Transverse colon (tissue), 4 donors: ENCODE measurements at regions not wholly inside any gene's neighbourhood (a gene's known extent, or its start where the extent isn't known, plus 50 kb on each side); places are given as distances from the start of the nearest gene placed in this dataset.

Experiments used
- DNase-seq: peaks from one replicate; pipeline ENCODE4 v3.0.0-alpha.2; 2019
- H3K27ac ChIP-seq, 4 donors: fragments of 200-600 bp; sonication (generic); 2 replicates each; pipeline ENCODE4 v1.5.1; 2016 to 2018; ENCODE audit warnings: inconsistent platforms in 4 of 4
- H3K27me3 ChIP-seq: fragments of 200-600 bp; sonication (generic); 2 replicates; pipeline ENCODE4 v1.5.1; 2017; ENCODE audit warnings: inconsistent platforms
- H3K36me3 ChIP-seq, 4 donors: fragments of 200-600 bp; sonication (generic); 2 replicates each; pipeline ENCODE4 v1.5.1; 2017 to 2019; ENCODE audit warnings: inconsistent platforms in 4 of 4
- H3K4me1 ChIP-seq, 4 donors: fragments of 200-600 bp; sonication (generic); 2 replicates each; pipeline ENCODE4 v1.5.1; 2017 to 2020; ENCODE audit warnings: inconsistent platforms in 4 of 4
- H3K4me3 ChIP-seq, 4 donors: fragments of 200-600 bp; sonication (generic); 1 replicate in 1 of 4; 2 replicates in 3 of 4; pipeline versions ENCODE4 v1.5.1 to v1.6.1; 2017 to 2019; ENCODE audit warnings: inconsistent platforms in 4 of 4
- H3K9me3 ChIP-seq, 2 donors: fragments of 200-600 bp; sonication (generic); 2 replicates each; pipeline ENCODE4 v1.5.1; 2017 to 2019; ENCODE audit warnings: inconsistent platforms in 2 of 2
- CTCF ChIP-seq, 5 experiments: fragments of 200-600 bp in 3 of 5; fragments of 450-650 bp in 2 of 5; sonication (generic) in 3 of 5; IDR thresholded peaks; 1 replicate in 2 of 5; 2 replicates in 3 of 5; pipeline ENCODE4 v1.5.1; 2016 to 2017; ENCODE audit warnings: antibody characterized with exemption in 5 of 5, inconsistent platforms in 3 of 5, mild to moderate bottlenecking in 2 of 5, moderate library complexity in 1 of 5
- EP300 ChIP-seq: sonication (generic); formaldehyde crosslinking; IDR thresholded peaks from one replicate; pipeline ENCODE4 v1.6.1; 2017; ENCODE audit warnings: antibody characterized with exemption, low read depth
- POLR2A ChIP-seq: fragments of 450-650 bp; IDR thresholded peaks from one replicate; pipeline ENCODE4 v1.6.1; 2016; ENCODE audit warnings: antibody characterized with exemption, mild to moderate bottlenecking, moderate library complexity
- POLR2AphosphoS5 ChIP-seq, 3 donors: sonication (generic); formaldehyde crosslinking; IDR thresholded peaks; one replicate each; pipeline ENCODE4 v1.6.1; 2016; ENCODE audit warnings: antibody characterized with exemption in 3 of 3
- WGBS, 2 donors: methylation state at CpG; one replicate each; pipeline ENCODE4 v1.1.5; 2018; ENCODE audit warnings: low coverage in 1 of 2; 5-methylcytosine and 5-hydroxymethylcytosine counted together
- in situ Hi-C, 4 donors: fragments of 200-750 bp; cut with MboI; loops; one replicate each; pipeline versions ENCODE4 v1.15.0 to v1.15.1; 2017; ENCODE audit warnings: low sequenced_read_pairs in 3 of 4, low pct_ligation_motif_present in 1 of 4, low pct_unique_long_range_greater_than_20kb in 1 of 4
- intact Hi-C: fragments of 100-400 bp; cut with DNase I; formaldehyde crosslinking; loops from one replicate; pipeline ENCODE4 v1.15.1; 2023; ENCODE audit warnings: low total_unique reads

GRCh38 chr1:232407120-232407519 is 222.8 kb downstream of the SIPA1L2 start:
- Histone ChIP-seq H3K4me1 (no peaks in the 10 kb centered on the region), H3K27me3 (no peaks in the 10 kb centered on the region), H3K36me3 (peaks cover 0 to 45% (median 14%) of the 10 kb centered on the region in 4 donors), H3K9me3 (peaks cover 0 to 4% of the 10 kb centered on the region in 2 donors), H3K27ac (no peak overlapping the region), H3K4me3 (no peak overlapping the region)
- in situ Hi-C loops = no loop called here
- intact Hi-C loops = no loop called here
- DNase-seq = no peak
- TF ChIP-seq POLR2A (no peak), EP300 (no peak), CTCF (IDR thresholded peaks at IDR 0.05) (no peak), POLR2AphosphoS5 (IDR thresholded peaks at IDR 0.05) (no peak)

GRCh38 chr1:232405781-232406180 is 224.2 kb downstream of the SIPA1L2 start:
- Histone ChIP-seq H3K9me3 (peaks cover 0 to 4% of the 10 kb centered on the region in 2 donors), H3K27me3 (no peaks in the 10 kb centered on the region), H3K27ac (no peak overlapping the region), H3K4me1 (no peaks in the 10 kb centered on the region), H3K36me3 (peaks cover 0 to 51% (median 9%) of the 10 kb centered on the region in 4 donors), H3K4me3 (no peak overlapping the region)
- TF ChIP-seq POLR2AphosphoS5 (IDR thresholded peaks at IDR 0.05) (no peak), POLR2A (no peak), CTCF (IDR thresholded peaks at IDR 0.05) (no peak), EP300 (no peak)
- no peak for DNase-seq
- in situ Hi-C loops (no loop called here), intact Hi-C loops (no loop called here)

GRCh38 chr1:232404981-232405731 is 224.8 kb downstream of the SIPA1L2 start:
- H3K4me3 ChIP-seq = no peak overlapping the region
- H3K4me1 ChIP-seq = no peaks in the 10 kb centered on the region
- TF ChIP-seq EP300 (no peak), POLR2AphosphoS5 (IDR thresholded peaks at IDR 0.05) (no peak), CTCF (IDR thresholded peaks at IDR 0.05) (no peak), POLR2A (no peak)
- peaks cover 0 to 4% of the 10 kb centered on the region in 2 donors for H3K9me3 ChIP-seq
- peaks cover 0 to 49% (median 7%) of the 10 kb centered on the region in 4 donors for H3K36me3 ChIP-seq
- WGBS, 2 donors = 82 to 90% methylated on average over 2 to 3 of the region's 3 CpGs
- no peak for DNase-seq
- H3K27me3 ChIP-seq = no peaks in the 10 kb centered on the region
- H3K27ac ChIP-seq = no peak overlapping the region
- in situ Hi-C loops = no loop called here
- intact Hi-C loops = no loop called here

- Histone ChIP-seq H3K27ac (no peak overlapping the region), H3K4me1 (no peaks in the 10 kb centered on the region), H3K4me3 (no peak overlapping the region), H3K9me3 (peaks cover 0 to under 1% of the 10 kb centered on the region in 2 donors), H3K27me3 (no peaks in the 10 kb centered on the region), H3K36me3 (peaks cover 0 to 40% (median 2%) of the 10 kb centered on the region in 4 donors)
- in situ Hi-C loops = no loop called here
- DNase-seq = no peak
- TF ChIP-seq CTCF (IDR thresholded peaks at IDR 0.05) (no peak), POLR2A (no peak), EP300 (no peak), POLR2AphosphoS5 (IDR thresholded peaks at IDR 0.05) (no peak)
- WGBS, 2 donors = 93% methylated on average over 3 of the region's 3 CpGs; no CpG with 5 or more reads in 1 of the 2 donors
- intact Hi-C loops = no loop called here
Observed at GRCh38 chr1:232404227-232404626, 225.7 kb downstream of the SIPA1L2 start.
